GM12891 (cell line): ENCODE measurements at regions not wholly inside any gene's neighbourhood (a gene's known extent, or its start where the extent isn't known, plus 50 kb on each side); places are given as distances from the start of the nearest gene placed in this dataset.

Experiments used
- DNase-seq: peaks from one replicate; pipeline ENCODE4 v3.0.0; 2011; ENCODE audit warnings: low spot score; ENCODE audit not compliant: insufficient read length
- FAIRE-seq: peaks from 2 replicates; lab custom pipeline; 2011; peaks lifted over from hg19 to GRCh38; lab: Jason Lieb, UNC
- PAX5 ChIP-seq: IDR thresholded peaks from 2 replicates; pipeline ENCODE4 v1.6.1; 2011; ENCODE audit warnings: low read length, moderate library complexity, mild to moderate bottlenecking; ENCODE audit not compliant: insufficient read depth, severe bottlenecking
- POLR2A ChIP-seq: IDR thresholded peaks from 2 replicates; pipeline ENCODE4 v1.6.1; 2011; ENCODE audit warnings: low read depth, low read length, control low read depth
- POLR2AphosphoS5 ChIP-seq: IDR thresholded peaks from 2 replicates; pipeline ENCODE4 v1.6.1; 2011; ENCODE audit warnings: low read depth, low read length, control low read depth
- POU2F2 ChIP-seq: IDR thresholded peaks from 2 replicates; pipeline ENCODE4 v1.6.1; 2011; ENCODE audit warnings: low read depth, mild to moderate bottlenecking, control low read depth, low read length, moderate library complexity
- SPI1 ChIP-seq: IDR thresholded peaks from 2 replicates; pipeline ENCODE4 v1.6.1; 2011; ENCODE audit warnings: low read depth, low read length, control low read depth
- TAF1 ChIP-seq: IDR thresholded peaks from 2 replicates; pipeline ENCODE4 v1.6.1; 2011; ENCODE audit warnings: low read depth, low read length, control low read depth

GRCh38 chr18:65990174-65990690 is 239.4 kb downstream of the CDH7 start:
- no peak for DNase-seq
- no peak for FAIRE-seq
- no peak for TF ChIP-seq POLR2AphosphoS5
- TF ChIP-seq POU2F2, result no peak
- no peak for TF ChIP-seq PAX5
- TF ChIP-seq POLR2A, result no peak
- TF ChIP-seq SPI1, result no peak
- no peak for TF ChIP-seq TAF1

- TF ChIP-seq POLR2A (no peak), POLR2AphosphoS5 (no peak), SPI1 (no peak), TAF1 (no peak), POU2F2 (no peak), PAX5 (no peak)
- FAIRE-seq, result no peak
- no peak for DNase-seq
Measured at GRCh38 chr18:65988972-65989371, 238.2 kb downstream of the CDH7 start.

- no peak for DNase-seq
- no peak for FAIRE-seq
- TF ChIP-seq PAX5 (no peak), TAF1 (no peak), POLR2AphosphoS5 (no peak), POLR2A (no peak), SPI1 (no peak), POU2F2 (no peak)
Measured at GRCh38 chr18:65988386-65988785, 237.6 kb downstream of the CDH7 start.

- TF ChIP-seq TAF1 (no peak), POLR2AphosphoS5 (no peak), PAX5 (no peak), POLR2A (no peak), SPI1 (no peak)
- FAIRE-seq (no peak), DNase-seq (no peak)
Measured at GRCh38 chr18:65983750-65984149, 232.9 kb downstream of the CDH7 start.

- DNase-seq, result no peak
- TF ChIP-seq PAX5 (no peak), POU2F2 (no peak), SPI1 (no peak), POLR2AphosphoS5 (no peak), POLR2A (no peak), TAF1 (no peak)
- FAIRE-seq, result no peak
Measured at GRCh38 chr18:65975536-65975935, 224.7 kb downstream of the CDH7 start.

GRCh38 chr18:65974758-65975157 is 223.9 kb downstream of the CDH7 start:
- no peak for DNase-seq
- no peak for FAIRE-seq

GRCh38 chr18:65968239-65969004 is 217.6 kb downstream of the CDH7 start:
- no peak for FAIRE-seq
- TF ChIP-seq TAF1 (no peak), SPI1 (no peak), PAX5 (no peak), POLR2A (no peak)
- DNase-seq, result no peak

More at GRCh38 chr18:65974758-65975157, 223.9 kb downstream of the CDH7 start:
- no peak for TF ChIP-seq POU2F2
- TF ChIP-seq TAF1, result no peak
- TF ChIP-seq POLR2A, result no peak
- no peak for TF ChIP-seq POLR2AphosphoS5
- TF ChIP-seq PAX5, result no peak
- TF ChIP-seq SPI1, result no peak

- FAIRE-seq (no peak), DNase-seq (no peak)
- TF ChIP-seq POLR2A (no peak), POLR2AphosphoS5 (no peak), TAF1 (no peak), POU2F2 (no peak), SPI1 (no peak), PAX5 (no peak)
Measured at GRCh38 chr18:65955747-65956146, 204.9 kb downstream of the CDH7 start.

GRCh38 chr18:65954372-65954771 is 203.6 kb downstream of the CDH7 start:
- no peak for TF ChIP-seq POLR2A
- FAIRE-seq, result no peak
- no peak for DNase-seq

GRCh38 chr18:65946777-65947176 is 196.0 kb downstream of the CDH7 start:
- TF ChIP-seq PAX5 (no peak), SPI1 (no peak), TAF1 (no peak), POLR2A (no peak), POU2F2 (no peak), POLR2AphosphoS5 (no peak)
- FAIRE-seq (no peak), DNase-seq (no peak)
